ENCODE measurements at regions not wholly inside any gene's neighbourhood (a gene's known extent, or its start where the extent isn't known, plus 50 kb on each side); places are given as distances from the start of the nearest gene placed in this dataset.

DNA sequence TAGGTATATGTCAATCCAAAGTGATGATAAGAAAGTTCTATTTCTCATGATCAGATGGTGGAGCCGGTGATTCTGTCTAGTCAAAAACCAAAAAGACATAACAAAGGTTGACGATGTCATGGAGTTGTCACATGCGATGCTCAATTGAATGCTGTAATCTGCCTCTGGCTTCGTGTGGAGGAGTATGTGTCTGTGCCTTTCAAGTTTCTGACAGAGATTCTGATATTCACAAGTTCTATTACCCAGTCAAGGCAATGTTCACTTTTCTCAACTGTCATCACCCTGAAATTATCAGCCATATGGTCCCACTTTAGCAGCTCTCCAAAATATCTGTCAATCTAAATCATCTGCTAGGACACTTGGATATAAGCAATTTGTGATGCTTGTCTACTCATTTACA is 367.6 kb upstream of the PRR20A start:
- TF ChIP-seq, protein P1, sequence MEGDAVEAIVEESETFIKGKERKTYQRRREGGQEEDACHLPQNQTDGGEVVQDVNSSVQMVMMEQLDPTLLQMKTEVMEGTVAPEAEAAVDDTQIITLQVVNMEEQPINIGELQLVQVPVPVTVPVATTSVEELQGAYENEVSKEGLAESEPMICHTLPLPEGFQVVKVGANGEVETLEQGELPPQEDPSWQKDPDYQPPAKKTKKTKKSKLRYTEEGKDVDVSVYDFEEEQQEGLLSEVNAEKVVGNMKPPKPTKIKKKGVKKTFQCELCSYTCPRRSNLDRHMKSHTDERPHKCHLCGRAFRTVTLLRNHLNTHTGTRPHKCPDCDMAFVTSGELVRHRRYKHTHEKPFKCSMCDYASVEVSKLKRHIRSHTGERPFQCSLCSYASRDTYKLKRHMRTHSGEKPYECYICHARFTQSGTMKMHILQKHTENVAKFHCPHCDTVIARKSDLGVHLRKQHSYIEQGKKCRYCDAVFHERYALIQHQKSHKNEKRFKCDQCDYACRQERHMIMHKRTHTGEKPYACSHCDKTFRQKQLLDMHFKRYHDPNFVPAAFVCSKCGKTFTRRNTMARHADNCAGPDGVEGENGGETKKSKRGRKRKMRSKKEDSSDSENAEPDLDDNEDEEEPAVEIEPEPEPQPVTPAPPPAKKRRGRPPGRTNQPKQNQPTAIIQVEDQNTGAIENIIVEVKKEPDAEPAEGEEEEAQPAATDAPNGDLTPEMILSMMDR (conservative IDR thresholded peaks at IDR 0.05; ENCODE audit: low read length) = no peak
- no peak for TF ChIP-seq EZH2phosphoT487 (IDR thresholded peaks at IDR 0.05; ENCODE audit: borderline replicate concordance, low read depth, low read length)
